Neural progenitor cell (in vitro differentiated cells): ENCODE measurements at regions not wholly inside any gene's neighbourhood (a gene's known extent, or its start where the extent isn't known, plus 50 kb on each side); places are given as distances from the start of the nearest gene placed in this dataset.

Experiments used
- DNase-seq: peaks from one replicate; pipeline ENCODE4 v3.0.0-alpha.2; 2016; ENCODE audit warnings: low spot score
- H2AFZ ChIP-seq: fragments of 200-600 bp; sonication (generic); replicated peaks from 2 replicates; pipeline ENCODE4 v1.6.1; 2016; ENCODE audit warnings: antibody characterized with exemption
- H3F3A ChIP-seq: fragments of 200-600 bp; sonication (generic); 2 replicates; pipeline ENCODE4 v1.6.1; 2016; ENCODE audit warnings: antibody characterized with exemption, low read depth
- H3K27ac ChIP-seq: fragments of 200-600 bp; sonication (generic); 2 replicates; pipeline ENCODE4 v1.5.1; 2016; ENCODE audit warnings: mild to moderate bottlenecking
- H3K27me3 ChIP-seq: fragments of 200-600 bp; sonication (generic); 2 replicates; pipeline ENCODE4 v1.6.1; 2016; ENCODE audit warnings: mild to moderate bottlenecking, moderate library complexity
- H3K36me3 ChIP-seq: fragments of 200-600 bp; sonication (generic); 2 replicates; pipeline ENCODE4 v1.5.1; 2016
- H3K4me1 ChIP-seq: fragments of 200-600 bp; sonication (generic); 2 replicates; pipeline ENCODE4 v1.6.1; 2016; ENCODE audit warnings: mixed run types
- H3K4me2 ChIP-seq: fragments of 200-600 bp; sonication (generic); 2 replicates; pipeline ENCODE4 v1.6.1; 2016
- H3K4me3 ChIP-seq: fragments of 200-600 bp; sonication (generic); 2 replicates; pipeline ENCODE4 v1.5.1; 2016
- H3K79me2 ChIP-seq: fragments of 200-600 bp; sonication (generic); 2 replicates; pipeline ENCODE4 v1.6.1; 2016; ENCODE audit warnings: low read depth
- H3K9ac ChIP-seq: fragments of 200-600 bp; sonication (generic); 2 replicates; pipeline ENCODE4 v1.6.1; 2016
- H3K9me3 ChIP-seq: fragments of 200-600 bp; sonication (generic); 2 replicates; pipeline ENCODE4 v1.5.1; 2016; ENCODE audit warnings: low read depth
- H4K20me1 ChIP-seq: fragments of 200-600 bp; sonication (generic); 2 replicates; pipeline ENCODE4 v1.6.1; 2016; ENCODE audit warnings: low read depth
- H3K27ac Mint-ChIP-seq: 3 replicates; pipeline ENCODE4 v1.8.0; 2021; ENCODE audit warnings: mixed read lengths
- H3K27me3 Mint-ChIP-seq: 2 replicates; pipeline ENCODE4 v1.8.0; 2022; ENCODE audit warnings: low read depth, mild to moderate bottlenecking, inconsistent platforms, moderate library complexity, mixed read lengths; ENCODE audit not compliant: insufficient read depth
- H3K36me3 Mint-ChIP-seq: 3 replicates; pipeline ENCODE4 v1.8.0; 2021; ENCODE audit warnings: mixed read lengths
- H3K4me1 Mint-ChIP-seq: 3 replicates; pipeline ENCODE4 v1.8.0; 2021; ENCODE audit warnings: mixed read lengths
- H3K4me3 Mint-ChIP-seq: 3 replicates; pipeline ENCODE4 v1.8.0; 2021; ENCODE audit warnings: mild to moderate bottlenecking, moderate library complexity, mixed read lengths
- H3K9me3 Mint-ChIP-seq: 3 replicates; pipeline ENCODE4 v1.8.0; 2020; ENCODE audit warnings: mixed read lengths
- CTCF ChIP-seq: fragments of 200-600 bp; sonication (generic); IDR thresholded peaks from 2 replicates; pipeline ENCODE4 v1.5.1; 2017; ENCODE audit warnings: antibody characterized with exemption, mild to moderate bottlenecking
- EZH2 ChIP-seq: fragments of 200-600 bp; sonication (generic); IDR thresholded peaks from 2 replicates; pipeline ENCODE4 v1.6.1; 2017; ENCODE audit warnings: antibody characterized with exemption, mild to moderate bottlenecking, moderate library complexity
- EZH2phosphoT487 ChIP-seq: fragments of 200-600 bp; sonication (generic); IDR thresholded peaks from 2 replicates; pipeline ENCODE4 v1.6.1; 2017; ENCODE audit warnings: antibody characterized with exemption

GRCh38 chr3:146884296-146884695, 279.1 kb upstream of the PLSCR5 start:
- H3K27ac Mint-ChIP-seq, result no peak overlapping the region
- H3K36me3 ChIP-seq, result no peaks in the 10 kb centered on the region
- DNase-seq, result no peak
- H3K9ac ChIP-seq, result no peak overlapping the region
- H3K27me3 Mint-ChIP-seq, result no peaks in the 10 kb centered on the region
- H3K27ac ChIP-seq, result no peak overlapping the region
- H3K9me3 Mint-ChIP-seq, result no peaks in the 10 kb centered on the region
- no peaks in the 10 kb centered on the region for H3K4me1 Mint-ChIP-seq
- H2AFZ ChIP-seq, result no peak overlapping the region
- H3K4me1 ChIP-seq, result no peaks in the 10 kb centered on the region
- H3K4me3 Mint-ChIP-seq, result no peak overlapping the region
- no peaks in the 10 kb centered on the region for H3F3A ChIP-seq
- H3K27me3 ChIP-seq, result no peaks in the 10 kb centered on the region
- no peak overlapping the region for H3K4me3 ChIP-seq
- H4K20me1 ChIP-seq, result no peaks in the 10 kb centered on the region
- H3K4me2 ChIP-seq, result no peak overlapping the region
- TF ChIP-seq EZH2, result no peak
- TF ChIP-seq CTCF, result no peak
- no peak for TF ChIP-seq EZH2phosphoT487
- H3K79me2 ChIP-seq, result no peaks in the 10 kb centered on the region
- H3K9me3 ChIP-seq, result no peaks in the 10 kb centered on the region
- no peaks in the 10 kb centered on the region for H3K36me3 Mint-ChIP-seq

- no peaks in the 10 kb centered on the region for H3K27me3 Mint-ChIP-seq
- no peaks in the 10 kb centered on the region for H4K20me1 ChIP-seq
- H3K4me3 Mint-ChIP-seq, result no peak overlapping the region
- H3K27ac Mint-ChIP-seq, result no peak overlapping the region
- no peak overlapping the region for H2AFZ ChIP-seq
- no peaks in the 10 kb centered on the region for H3K36me3 Mint-ChIP-seq
- no peak for DNase-seq
- no peak overlapping the region for H3K27ac ChIP-seq
- no peaks in the 10 kb centered on the region for H3K27me3 ChIP-seq
- TF ChIP-seq EZH2phosphoT487 (no peak), EZH2 (no peak)
- H3K9ac ChIP-seq, result no peak overlapping the region
- H3K4me3 ChIP-seq, result no peak overlapping the region
- H3K4me1 Mint-ChIP-seq, result no peaks in the 10 kb centered on the region
- no peaks in the 10 kb centered on the region for H3K4me1 ChIP-seq
- H3K36me3 ChIP-seq, result no peaks in the 10 kb centered on the region
- H3K79me2 ChIP-seq, result no peaks in the 10 kb centered on the region
- H3K9me3 ChIP-seq, result no peaks in the 10 kb centered on the region
- no peaks in the 10 kb centered on the region for H3F3A ChIP-seq
- no peak overlapping the region for H3K4me2 ChIP-seq
- no peaks in the 10 kb centered on the region for H3K9me3 Mint-ChIP-seq
These were observed 278.1 kb upstream of the PLSCR5 start for GRCh38 chr3:146883288-146883687.

GRCh38 chr3:146881966-146882760, 277.0 kb upstream of the PLSCR5 start:
- no peaks in the 10 kb centered on the region for H3K9me3 ChIP-seq
- no peaks in the 10 kb centered on the region for H3K4me1 Mint-ChIP-seq

More at GRCh38 chr3:146881966-146882760, 277.0 kb upstream of the PLSCR5 start:
- no peaks in the 10 kb centered on the region for H3K79me2 ChIP-seq
- no peak overlapping the region for H2AFZ ChIP-seq
- H3K4me2 ChIP-seq, result no peak overlapping the region
- Mint-ChIP-seq H3K27me3 (no peaks in the 10 kb centered on the region), H3K9me3 (no peaks in the 10 kb centered on the region), H3K27ac (no peak overlapping the region), H3K4me3 (no peak overlapping the region), H3K36me3 (no peaks in the 10 kb centered on the region)
- H3K27me3 ChIP-seq, result no peaks in the 10 kb centered on the region
- no peak for TF ChIP-seq CTCF
- TF ChIP-seq EZH2phosphoT487, result no peak
- no peak for TF ChIP-seq EZH2
- H3K4me3 ChIP-seq, result no peak overlapping the region
- DNase-seq, result no peak
- no peaks in the 10 kb centered on the region for H3K4me1 ChIP-seq
- H4K20me1 ChIP-seq, result no peaks in the 10 kb centered on the region
- no peaks in the 10 kb centered on the region for H3K36me3 ChIP-seq
- H3K9ac ChIP-seq, result no peak overlapping the region
- no peaks in the 10 kb centered on the region for H3F3A ChIP-seq
- no peak overlapping the region for H3K27ac ChIP-seq
